OCI-LY7 (cell line): ENCODE measurements at regions not wholly inside any gene's neighbourhood (a gene's known extent, or its start where the extent isn't known, plus 50 kb on each side); places are given as distances from the start of the nearest gene placed in this dataset.
"Not testable (repeated sequence)": the region's sequence is repeated elsewhere in the genome, so short reads cannot be mapped to it uniquely, and the experiment has no call there.

Experiments used
- BruUV-seq: library from RNA; stranded (reverse); fragments of 400-500 nt; replicated peaks from 2 replicates; lab custom pipeline; 2021; lab: Mats Ljungman, UMichigan
- CTCF ChIA-PET: fragments of 300-600 bp; sonication (Branson Sonifier 250); formaldehyde crosslinking; loops from one replicate; lab custom pipeline; 2022; ENCODE audit warnings: antibody characterized with exemption; ENCODE audit not compliant: unreplicated experiment; lab: Charles Lee
- POLR2A ChIA-PET: fragments of 300-600 bp; sonication (Branson Sonifier 250); formaldehyde crosslinking; loops from one replicate; lab custom pipeline; 2022; ENCODE audit warnings: antibody characterized with exemption; lab: Charles Lee
- DNase-seq: peaks from one replicate; pipeline ENCODE4 v3.0.0-alpha.2; 2015; ENCODE audit warnings: low spot score
- H2AFZ ChIP-seq: fragments of 200-600 bp; sonication (generic), shearing (Covaris generic); 2 replicates; pipeline ENCODE4 v1.6.1; 2014; ENCODE audit warnings: mild to moderate bottlenecking, antibody characterized with exemption, low read length, moderate library complexity
- H3K27ac ChIP-seq: fragments of 200-600 bp; sonication (generic); 2 replicates; pipeline ENCODE4 v1.5.1; 2014; ENCODE audit warnings: mixed run types, low read depth, mild to moderate bottlenecking, moderate library complexity, low read length, inconsistent platforms; ENCODE audit not compliant: poor library complexity, severe bottlenecking
- H3K36me3 ChIP-seq: fragments of 200-600 bp; sonication (generic); 2 replicates; pipeline ENCODE4 v1.6.1; 2014; ENCODE audit warnings: mild to moderate bottlenecking, antibody characterized with exemption, low read length, moderate library complexity, mixed read lengths; ENCODE audit not compliant: insufficient read depth
- H3K4me1 ChIP-seq: fragments of 200-600 bp; sonication (generic); 2 replicates; pipeline ENCODE4 v1.5.1; 2014; ENCODE audit warnings: mild to moderate bottlenecking, low read length; ENCODE audit not compliant: insufficient read depth, poor library complexity, severe bottlenecking
- H3K4me2 ChIP-seq: fragments of 200-600 bp; sonication (generic); 2 replicates; pipeline ENCODE4 v1.6.1; 2014; ENCODE audit warnings: mild to moderate bottlenecking, low read length
- H3K4me3 ChIP-seq: fragments of 200-600 bp; sonication (generic); 2 replicates; pipeline ENCODE4 v1.5.1; 2014; ENCODE audit warnings: mild to moderate bottlenecking, low read depth, low read length; ENCODE audit not compliant: poor library complexity, severe bottlenecking
- H3K79me2 ChIP-seq: fragments of 200-600 bp; sonication (generic); 2 replicates; pipeline ENCODE4 v1.6.1; 2016; ENCODE audit warnings: low read depth, mild to moderate bottlenecking, low read length, moderate library complexity, mixed read lengths; ENCODE audit not compliant: insufficient read depth
- H3K9me2 ChIP-seq: fragments of 200-600 bp; sonication (generic); 2 replicates; pipeline ENCODE4 v1.6.1; 2016; ENCODE audit warnings: mild to moderate bottlenecking, low read length, mixed read lengths; ENCODE audit not compliant: insufficient read depth
- H3K9me3 ChIP-seq: fragments of 200-600 bp; sonication (generic); 2 replicates; pipeline ENCODE4 v1.6.1; 2014; ENCODE audit warnings: mild to moderate bottlenecking, mixed run types, low read length, mixed read lengths
- H4K20me1 ChIP-seq: fragments of 200-600 bp; sonication (generic); 2 replicates; pipeline ENCODE4 v1.6.1; 2014; ENCODE audit warnings: mild to moderate bottlenecking, antibody characterized with exemption, low read length, moderate library complexity, mixed read lengths; ENCODE audit not compliant: insufficient read depth
- intact Hi-C: fragments of 100-400 bp; cut with micrococcal nuclease; formaldehyde crosslinking; loops from one replicate; pipeline ENCODE4 v1.10.0; 2022; ENCODE audit not compliant: unreplicated experiment

DNA sequence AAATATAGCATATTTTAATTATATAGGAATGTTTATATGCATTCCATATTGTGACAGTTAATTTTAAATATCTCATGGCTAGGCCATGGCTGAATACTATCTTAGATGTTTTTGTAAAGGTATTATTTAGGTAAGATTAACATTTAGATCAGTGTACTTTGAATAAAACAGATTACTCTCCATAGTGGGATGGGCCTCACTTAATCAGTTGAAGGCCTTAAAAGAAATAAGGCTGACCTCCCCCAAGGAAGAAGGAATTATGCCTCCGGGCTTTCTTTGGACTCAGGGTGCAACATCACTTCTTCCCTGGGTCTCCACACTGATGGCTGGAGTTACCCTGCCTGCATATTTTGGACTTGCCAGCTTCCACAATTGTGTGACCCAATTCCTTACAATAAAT, 113.4 kb downstream of the SEPTIN7 start:
- CTCF ChIA-PET, H3K4me3 ChIP-seq, H3K9me2 ChIP-seq, H3K79me2 ChIP-seq, H3K9me3 ChIP-seq, POLR2A ChIA-PET, H4K20me1 ChIP-seq, H3K27ac ChIP-seq, H3K4me2 ChIP-seq, DNase-seq, H2AFZ ChIP-seq, H3K36me3 ChIP-seq, BruUV-seq, intact Hi-C loops, H3K4me1 ChIP-seq: not testable (repeated sequence)

DNA sequence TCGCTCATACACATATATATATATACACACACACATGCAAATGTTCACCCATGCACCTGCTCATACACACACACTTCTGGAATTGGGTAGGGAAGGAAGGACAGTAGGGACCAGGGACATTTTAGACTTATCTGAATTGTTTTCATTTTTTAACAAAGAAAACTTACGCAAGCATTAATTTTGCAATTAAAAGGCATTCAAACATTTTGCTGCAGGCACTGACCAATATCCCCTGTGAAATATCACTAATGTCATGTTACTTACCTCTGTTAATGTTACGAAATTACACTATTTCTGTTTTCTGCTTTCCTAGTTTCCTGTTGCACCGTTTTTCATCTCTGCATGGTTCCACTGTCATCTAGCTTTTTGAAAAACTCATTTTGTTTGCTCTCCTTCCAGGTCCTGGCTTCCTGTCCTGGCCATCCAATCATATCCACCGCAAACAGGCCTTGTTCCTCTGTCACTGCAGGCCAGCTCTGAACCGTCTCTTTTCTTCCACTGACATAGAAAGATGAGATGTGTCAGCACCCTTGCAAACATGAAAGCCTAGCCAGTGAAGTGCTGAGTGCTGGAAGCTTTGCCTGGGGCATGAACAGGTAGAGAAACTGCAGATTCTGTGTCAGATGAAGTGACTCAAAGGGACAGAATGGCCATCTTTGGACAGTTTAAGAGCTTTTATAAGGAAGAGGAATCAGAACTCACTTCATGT, 114.5 kb downstream of the SEPTIN7 start:
- H3K27ac ChIP-seq, CTCF ChIA-PET, H2AFZ ChIP-seq, H4K20me1 ChIP-seq, H3K36me3 ChIP-seq, H3K9me2 ChIP-seq, DNase-seq, BruUV-seq, H3K79me2 ChIP-seq, H3K4me2 ChIP-seq, H3K4me1 ChIP-seq, H3K9me3 ChIP-seq, H3K4me3 ChIP-seq: not testable (repeated sequence)
- intact Hi-C loops, result loop anchor here (5.0 kb wide), 1 partner anchor 402 kb away; no protein-coding TSS in a partner anchor
- POLR2A ChIA-PET, result interaction anchor here (1.3 kb wide), 1 partner anchor 227 kb away, joined by 3 read pairs; no protein-coding TSS in a partner anchor

GRCh38 chr7:35918217-35918616, 117.4 kb downstream of the SEPTIN7 start:
- not testable (repeated sequence) for H3K79me2 ChIP-seq

DNA sequence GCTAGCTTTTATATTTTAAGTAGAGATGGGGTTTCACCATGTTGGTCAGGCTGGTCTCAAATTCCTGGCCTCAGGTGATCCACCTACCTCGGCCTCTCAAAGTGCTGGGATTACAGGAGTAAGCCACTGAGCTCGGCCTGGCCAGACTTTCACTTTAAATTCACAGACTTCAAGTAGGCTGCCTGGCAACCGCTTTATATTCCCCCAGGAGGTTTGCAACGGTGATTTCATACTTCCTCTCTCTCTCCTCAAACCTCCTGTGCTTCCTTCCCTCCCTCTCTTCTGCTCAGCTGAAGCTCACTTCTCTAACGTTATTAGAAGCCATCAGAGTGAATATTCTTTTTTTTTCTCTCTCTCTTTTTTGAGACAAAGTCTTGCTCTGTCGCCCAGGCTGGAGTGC, 118.8 kb downstream of the SEPTIN7 start:
- H3K79me2 ChIP-seq, H2AFZ ChIP-seq, H4K20me1 ChIP-seq, CTCF ChIA-PET, H3K9me3 ChIP-seq, BruUV-seq, H3K27ac ChIP-seq, H3K4me3 ChIP-seq, H3K4me1 ChIP-seq, H3K9me2 ChIP-seq, H3K36me3 ChIP-seq, H3K4me2 ChIP-seq: not testable (repeated sequence)
- intact Hi-C loops, result loop anchor here (5.0 kb wide), 1 partner anchor 398 kb away; no protein-coding TSS in a partner anchor
- DNase-seq, result peak; percentile 38
- POLR2A ChIA-PET, result interaction anchor here (0.6 kb wide), 1 partner anchor 367 kb away, joined by 4 read pairs; no protein-coding TSS in a partner anchor

More at GRCh38 chr7:35918217-35918616, 117.4 kb downstream of the SEPTIN7 start:
- H3K9me3 ChIP-seq, H3K36me3 ChIP-seq, H3K4me2 ChIP-seq, BruUV-seq, H2AFZ ChIP-seq, POLR2A ChIA-PET, H3K4me1 ChIP-seq, CTCF ChIA-PET, H3K9me2 ChIP-seq, H4K20me1 ChIP-seq, DNase-seq, H3K27ac ChIP-seq, H3K4me3 ChIP-seq: not testable (repeated sequence)
- intact Hi-C loops, result loop anchor here (5.0 kb wide), 1 partner anchor 399 kb away; no protein-coding TSS in a partner anchor

GRCh38 chr7:35921338-35921737, 120.5 kb downstream of the SEPTIN7 start:
- intact Hi-C loops, H3K9me3 ChIP-seq, CTCF ChIA-PET, H2AFZ ChIP-seq, H3K4me3 ChIP-seq, H3K4me1 ChIP-seq, H3K36me3 ChIP-seq, H3K79me2 ChIP-seq, H3K4me2 ChIP-seq, H3K27ac ChIP-seq, H3K9me2 ChIP-seq, BruUV-seq, DNase-seq, H4K20me1 ChIP-seq: not testable (repeated sequence)
- POLR2A ChIA-PET, result interaction anchor here (0.6 to 0.7 kb wide), 2 partner anchors 14 to 88 kb away, joined by 3 read pairs; no protein-coding TSS in a partner anchor

GRCh38 chr7:35924668-35925067, 123.8 kb downstream of the SEPTIN7 start:
- intact Hi-C loops, CTCF ChIA-PET, H3K4me3 ChIP-seq, H3K4me1 ChIP-seq, POLR2A ChIA-PET, H3K36me3 ChIP-seq, H4K20me1 ChIP-seq, DNase-seq, H3K9me2 ChIP-seq, H3K9me3 ChIP-seq, H3K79me2 ChIP-seq, H3K27ac ChIP-seq, H2AFZ ChIP-seq, BruUV-seq, H3K4me2 ChIP-seq: not testable (repeated sequence)
